GM19099 (cell line): ENCODE measurements at regions not wholly inside any gene's neighbourhood (a gene's known extent, or its start where the extent isn't known, plus 50 kb on each side); places are given as distances from the start of the nearest gene placed in this dataset.

Experiments
- POLR2A ChIP-seq: IDR thresholded peaks from 3 replicates; pipeline ENCODE4 v1.6.1; 2011; ENCODE audit warnings: low read depth; ENCODE audit not compliant: insufficient read length; ENCODE audit errors: extremely low read depth

GRCh38 chr5:56468277-56468676 is 235.1 kb upstream of the ANKRD55 start:
- TF ChIP-seq POLR2A, result no peak

GRCh38 chr5:56467176-56467717 is 234.1 kb upstream of the ANKRD55 start:
- no peak for TF ChIP-seq POLR2A

GRCh38 chr5:56466136-56466816 is 233.1 kb upstream of the ANKRD55 start:
- no peak for TF ChIP-seq POLR2A

GRCh38 chr5:56465769-56466135 is 232.6 kb upstream of the ANKRD55 start:
- no peak for TF ChIP-seq POLR2A

- TF ChIP-seq POLR2A, result no peak
Measured at GRCh38 chr5:56464935-56465768, 232.0 kb upstream of the ANKRD55 start.

GRCh38 chr5:56463944-56464571 is 230.9 kb upstream of the ANKRD55 start:
- TF ChIP-seq POLR2A, result no peak

- TF ChIP-seq POLR2A, result no peak
Measured at GRCh38 chr5:56461584-56461983, 228.5 kb upstream of the ANKRD55 start.

- TF ChIP-seq POLR2A, result no peak
Measured at GRCh38 chr5:56460681-56461191, 227.6 kb upstream of the ANKRD55 start.

- no peak for TF ChIP-seq POLR2A
Measured at GRCh38 chr5:56460195-56460546, 227.0 kb upstream of the ANKRD55 start.

GRCh38 chr5:56459394-56460194 is 226.5 kb upstream of the ANKRD55 start:
- TF ChIP-seq POLR2A, result no peak

GRCh38 chr5:56457887-56458812 is 225.0 kb upstream of the ANKRD55 start:
- TF ChIP-seq POLR2A, result no peak

- TF ChIP-seq POLR2A, result no peak
Measured at GRCh38 chr5:56456002-56456401, 222.9 kb upstream of the ANKRD55 start.

- TF ChIP-seq POLR2A, result no peak
Measured at GRCh38 chr5:56455417-56455816, 222.3 kb upstream of the ANKRD55 start.
